ENCODE measurements at regions not wholly inside any gene's neighbourhood (a gene's known extent, or its start where the extent isn't known, plus 50 kb on each side); places are given as distances from the start of the nearest gene placed in this dataset.

DNA sequence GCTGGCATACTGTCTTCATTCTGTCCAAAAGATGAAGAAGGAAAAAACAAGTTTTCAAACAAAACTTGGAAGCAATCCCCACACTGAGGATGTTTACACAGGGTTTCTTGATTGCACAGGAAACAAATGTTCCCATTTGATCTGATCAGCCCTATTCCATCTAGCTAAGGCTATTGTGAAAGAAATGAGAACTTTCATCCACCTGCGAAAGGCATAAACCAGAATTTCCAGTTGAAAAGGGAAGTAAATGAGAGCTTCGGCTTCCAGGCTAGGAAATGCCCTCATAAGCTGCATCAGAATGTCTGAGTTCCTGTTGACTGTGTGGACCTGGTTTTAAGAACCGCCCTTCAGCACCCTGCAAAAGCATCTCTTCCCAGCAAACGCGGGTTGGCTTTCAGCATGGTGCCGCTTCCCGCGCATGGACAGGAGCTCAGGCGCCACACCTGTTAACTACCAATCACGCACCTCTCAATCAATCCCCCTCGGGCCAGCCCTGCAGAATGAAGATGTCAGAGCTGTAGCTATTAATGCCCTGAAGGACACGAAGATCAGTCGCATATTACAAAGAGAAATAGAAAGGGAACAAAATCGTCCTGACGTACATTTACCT is 850.4 kb downstream of the GALR1 start:
- TF ChIP-seq, protein P1, sequence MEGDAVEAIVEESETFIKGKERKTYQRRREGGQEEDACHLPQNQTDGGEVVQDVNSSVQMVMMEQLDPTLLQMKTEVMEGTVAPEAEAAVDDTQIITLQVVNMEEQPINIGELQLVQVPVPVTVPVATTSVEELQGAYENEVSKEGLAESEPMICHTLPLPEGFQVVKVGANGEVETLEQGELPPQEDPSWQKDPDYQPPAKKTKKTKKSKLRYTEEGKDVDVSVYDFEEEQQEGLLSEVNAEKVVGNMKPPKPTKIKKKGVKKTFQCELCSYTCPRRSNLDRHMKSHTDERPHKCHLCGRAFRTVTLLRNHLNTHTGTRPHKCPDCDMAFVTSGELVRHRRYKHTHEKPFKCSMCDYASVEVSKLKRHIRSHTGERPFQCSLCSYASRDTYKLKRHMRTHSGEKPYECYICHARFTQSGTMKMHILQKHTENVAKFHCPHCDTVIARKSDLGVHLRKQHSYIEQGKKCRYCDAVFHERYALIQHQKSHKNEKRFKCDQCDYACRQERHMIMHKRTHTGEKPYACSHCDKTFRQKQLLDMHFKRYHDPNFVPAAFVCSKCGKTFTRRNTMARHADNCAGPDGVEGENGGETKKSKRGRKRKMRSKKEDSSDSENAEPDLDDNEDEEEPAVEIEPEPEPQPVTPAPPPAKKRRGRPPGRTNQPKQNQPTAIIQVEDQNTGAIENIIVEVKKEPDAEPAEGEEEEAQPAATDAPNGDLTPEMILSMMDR (IDR thresholded peaks at IDR 0.05), result no peak
- H3K79me2 ChIP-seq (ENCODE audit: insufficient read depth, low read length), result no peaks in the 10 kb centered on the region
- no peak overlapping the region for H3K4me2 ChIP-seq (replicated peaks; ENCODE audit: extremely low read depth, low read length, poor library complexity, severe bottlenecking)
- H4K20me1 ChIP-seq (ENCODE audit: insufficient read depth, low read length), result no peaks in the 10 kb centered on the region
- H3K9ac ChIP-seq (ENCODE audit: insufficient read depth, low read length, poor library complexity, severe bottlenecking), result no peak overlapping the region
- intact Hi-C loops (cut with micrococcal nuclease), result no loop called here
- DNase-seq, result no peak
- H3K9me3 ChIP-seq (replicated peaks in 1 of 2; ENCODE audit: control insufficient read depth in 1 of 2, insufficient read depth in 1 of 2, low read length in 2 of 2), result peaks cover 0 to 29% of the 10 kb centered on the region in 2 donors
- Mint-ChIP-seq H3K27me3 (ENCODE audit: low read depth in 3 of 3) (peaks cover 0 to 3% (median 0%) of the 10 kb centered on the region in 3 donors), H3K4me3 (no peak overlapping the region), H3K36me3 (no peaks in the 10 kb centered on the region), H3K9me3 (peaks cover 5 to 28% (median 12%) of the 10 kb centered on the region in 7 donors), H3K4me1 (no peaks in the 10 kb centered on the region), H3K27ac (no peak overlapping the region)
- no peak overlapping the region for H3K27ac ChIP-seq (ENCODE audit: low read depth in 1 of 2, low read length in 2 of 2)
- H3K27me3 ChIP-seq (ENCODE audit: control insufficient read depth in 2 of 2, insufficient read depth in 2 of 2, low read length in 2 of 2), result no peaks in the 10 kb centered on the region
- WGBS (ENCODE audit: insufficient coverage), result 70% methylated on average over 4 of the region's 15 CpGs
- no peaks in the 10 kb centered on the region for H3K36me3 ChIP-seq (replicated peaks in 1 of 2; ENCODE audit: control insufficient read depth in 1 of 2, insufficient read depth in 2 of 2, low read length in 2 of 2)
- no peak overlapping the region for H3K4me3 ChIP-seq (replicated peaks in 1 of 3; ENCODE audit: low read depth in 2 of 3, low read length in 3 of 3)
- no peaks in the 10 kb centered on the region for H3K4me1 ChIP-seq (ENCODE audit: control insufficient read depth in 1 of 2, insufficient read depth in 2 of 2, low read length in 2 of 2)
- H2AFZ ChIP-seq (ENCODE audit: insufficient read depth, low read depth, low read length, poor library complexity, severe bottlenecking), result no peak overlapping the region

DNA sequence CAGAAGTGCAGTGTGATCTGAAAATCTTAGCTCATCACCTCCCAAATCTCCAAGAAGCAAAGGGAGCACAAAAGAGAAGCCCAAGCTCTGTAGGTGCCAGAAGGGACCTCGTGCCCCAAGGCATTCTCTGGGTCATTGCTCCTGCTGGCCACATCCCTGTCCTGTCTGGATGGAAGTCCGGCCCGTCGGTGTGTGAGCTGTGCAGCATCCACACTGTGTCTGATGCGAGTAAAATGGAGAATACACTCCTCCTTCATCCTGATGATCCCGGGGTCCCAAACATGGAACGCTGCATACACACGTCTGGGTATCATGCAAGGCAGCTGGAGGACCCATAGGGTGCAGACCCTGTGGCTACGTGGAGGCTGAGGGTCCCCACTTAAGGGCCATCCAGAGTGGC is 851.4 kb downstream of the GALR1 start:
- no peaks in the 10 kb centered on the region for H3K4me1 Mint-ChIP-seq
- Histone ChIP-seq H3K27me3 (ENCODE audit: control insufficient read depth in 2 of 2, insufficient read depth in 2 of 2, low read length in 2 of 2) (no peaks in the 10 kb centered on the region), H3K9ac (ENCODE audit: insufficient read depth, low read length, poor library complexity, severe bottlenecking) (no peak overlapping the region), H3K27ac (ENCODE audit: low read depth in 1 of 2, low read length in 2 of 2) (no peak overlapping the region), H4K20me1 (ENCODE audit: insufficient read depth, low read length) (no peaks in the 10 kb centered on the region), H3K79me2 (ENCODE audit: insufficient read depth, low read length) (no peaks in the 10 kb centered on the region), H2AFZ (ENCODE audit: insufficient read depth, low read depth, low read length, poor library complexity, severe bottlenecking) (no peak overlapping the region), H3K4me1 (ENCODE audit: control insufficient read depth in 1 of 2, insufficient read depth in 2 of 2, low read length in 2 of 2) (no peaks in the 10 kb centered on the region), H3K36me3 (replicated peaks in 1 of 2; ENCODE audit: control insufficient read depth in 1 of 2, insufficient read depth in 2 of 2, low read length in 2 of 2) (no peaks in the 10 kb centered on the region), H3K9me3 (replicated peaks in 1 of 2; ENCODE audit: control insufficient read depth in 1 of 2, insufficient read depth in 1 of 2, low read length in 2 of 2) (peaks cover 0 to 30% of the 10 kb centered on the region in 2 donors), H3K4me2 (replicated peaks; ENCODE audit: extremely low read depth, low read length, poor library complexity, severe bottlenecking) (no peak overlapping the region), H3K4me3 (replicated peaks in 1 of 3; ENCODE audit: low read depth in 2 of 3, low read length in 3 of 3) (no peak overlapping the region)
- H3K9me3 Mint-ChIP-seq, result peaks cover 5 to 26% (median 13%) of the 10 kb centered on the region in 7 donors
- peaks cover 0 to 3% (median 0%) of the 10 kb centered on the region in 3 donors for H3K27me3 Mint-ChIP-seq (ENCODE audit: low read depth in 3 of 3)
- no peak for DNase-seq
- 94% methylated on average over 6 of the region's 9 CpGs for WGBS (ENCODE audit: insufficient coverage)
- TF ChIP-seq, protein P1 (IDR thresholded peaks at IDR 0.05), result no peak
- intact Hi-C loops (cut with micrococcal nuclease), result no loop called here
- no peak overlapping the region for H3K4me3 Mint-ChIP-seq
- H3K36me3 Mint-ChIP-seq, result no peaks in the 10 kb centered on the region
- H3K27ac Mint-ChIP-seq, result no peak overlapping the region
